ENCODE measurements at regions not wholly inside any gene's neighbourhood (a gene's known extent, or its start where the extent isn't known, plus 50 kb on each side); places are given as distances from the start of the nearest gene placed in this dataset.

DNA sequence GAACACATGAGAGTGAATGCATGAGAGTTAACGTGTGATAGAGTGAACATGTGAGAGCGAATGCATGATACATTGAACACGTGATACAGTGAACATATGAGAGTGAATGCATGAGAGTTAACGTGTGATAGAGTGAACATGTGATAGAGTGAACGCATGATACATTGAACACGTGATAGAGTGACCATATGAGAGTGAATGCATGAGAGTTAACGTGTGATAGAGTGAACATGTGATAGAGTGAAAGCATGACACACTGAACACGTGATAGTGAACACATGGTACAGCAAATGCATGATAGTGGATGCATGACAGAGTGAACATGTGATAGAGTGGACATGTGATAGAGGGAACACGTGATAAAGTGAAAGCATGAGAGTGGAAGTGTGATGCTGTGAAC is 517.9 kb downstream of the EIPR1 start:
- no peaks in the 10 kb centered on the region for H3K36me3 ChIP-seq
- no peak overlapping the region for H3K27ac ChIP-seq
- TF ChIP-seq, protein P1, sequence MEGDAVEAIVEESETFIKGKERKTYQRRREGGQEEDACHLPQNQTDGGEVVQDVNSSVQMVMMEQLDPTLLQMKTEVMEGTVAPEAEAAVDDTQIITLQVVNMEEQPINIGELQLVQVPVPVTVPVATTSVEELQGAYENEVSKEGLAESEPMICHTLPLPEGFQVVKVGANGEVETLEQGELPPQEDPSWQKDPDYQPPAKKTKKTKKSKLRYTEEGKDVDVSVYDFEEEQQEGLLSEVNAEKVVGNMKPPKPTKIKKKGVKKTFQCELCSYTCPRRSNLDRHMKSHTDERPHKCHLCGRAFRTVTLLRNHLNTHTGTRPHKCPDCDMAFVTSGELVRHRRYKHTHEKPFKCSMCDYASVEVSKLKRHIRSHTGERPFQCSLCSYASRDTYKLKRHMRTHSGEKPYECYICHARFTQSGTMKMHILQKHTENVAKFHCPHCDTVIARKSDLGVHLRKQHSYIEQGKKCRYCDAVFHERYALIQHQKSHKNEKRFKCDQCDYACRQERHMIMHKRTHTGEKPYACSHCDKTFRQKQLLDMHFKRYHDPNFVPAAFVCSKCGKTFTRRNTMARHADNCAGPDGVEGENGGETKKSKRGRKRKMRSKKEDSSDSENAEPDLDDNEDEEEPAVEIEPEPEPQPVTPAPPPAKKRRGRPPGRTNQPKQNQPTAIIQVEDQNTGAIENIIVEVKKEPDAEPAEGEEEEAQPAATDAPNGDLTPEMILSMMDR (IDR thresholded peaks at IDR 0.05): no peak
- no peak for DNase-seq (ENCODE audit: low spot score)
- no peaks in the 10 kb centered on the region for H3K9me3 ChIP-seq
- H3K4me3 ChIP-seq: no peak overlapping the region
- no peak for ATAC-seq (ENCODE audit: insufficient number of reproducible peaks, low FRiP score, low read depth)
- no peaks in the 10 kb centered on the region for H3K4me1 ChIP-seq (ENCODE audit: control insufficient read depth in 1 of 2, low read depth in 2 of 2)
- H3K27me3 ChIP-seq (replicated peaks; ENCODE audit: insufficient read depth): no peaks in the 10 kb centered on the region

DNA sequence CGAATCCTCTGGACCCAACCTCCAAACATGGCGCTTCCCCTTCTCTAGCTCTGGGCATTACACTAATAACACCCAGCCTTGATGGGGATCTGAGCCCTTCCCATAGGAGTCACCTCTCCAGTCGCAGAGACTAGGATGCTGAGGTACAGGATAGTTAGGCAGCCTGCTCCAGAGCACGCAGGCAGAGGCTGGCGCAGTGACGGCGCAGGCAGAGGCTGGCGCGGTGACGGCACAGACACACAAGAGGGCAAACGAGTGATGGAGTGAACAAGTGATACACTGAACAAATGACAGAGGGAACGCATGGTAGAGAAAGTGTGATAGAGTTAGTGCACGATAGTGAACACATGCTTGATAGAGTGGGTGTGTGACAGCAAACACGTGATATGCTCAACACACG is 518.5 kb downstream of the EIPR1 start:
- Histone ChIP-seq H3K27me3 (replicated peaks; ENCODE audit: insufficient read depth) (no peaks in the 10 kb centered on the region), H3K36me3 (no peaks in the 10 kb centered on the region), H3K27ac (no peak overlapping the region), H3K9me3 (no peaks in the 10 kb centered on the region), H3K4me3 (no peak overlapping the region), H3K4me1 (ENCODE audit: control insufficient read depth in 1 of 2, low read depth in 2 of 2) (no peaks in the 10 kb centered on the region)
- TF ChIP-seq, protein P1 (IDR thresholded peaks at IDR 0.05): no peak
- ATAC-seq (ENCODE audit: insufficient number of reproducible peaks, low FRiP score, low read depth) (no peak), DNase-seq (ENCODE audit: low spot score) (no peak)

GRCh38 chr2:2856723-2857415 is 520.7 kb downstream of the EIPR1 start:
- ATAC-seq (ENCODE audit: insufficient number of reproducible peaks, low FRiP score, low read depth) (no peak), DNase-seq (ENCODE audit: low spot score) (no peak)
- Histone ChIP-seq H3K27ac (no peak overlapping the region), H3K4me1 (ENCODE audit: control insufficient read depth in 1 of 2, low read depth in 2 of 2) (no peaks in the 10 kb centered on the region), H3K4me3 (no peak overlapping the region), H3K36me3 (no peaks in the 10 kb centered on the region), H3K27me3 (replicated peaks; ENCODE audit: insufficient read depth) (no peaks in the 10 kb centered on the region), H3K9me3 (no peaks in the 10 kb centered on the region)
- TF ChIP-seq, protein P1 (IDR thresholded peaks at IDR 0.05): no peak

- H3K36me3 ChIP-seq: no peaks in the 10 kb centered on the region
- H3K4me3 ChIP-seq: no peak overlapping the region
- DNase-seq (ENCODE audit: low spot score): no peak
- TF ChIP-seq, protein P1 (IDR thresholded peaks at IDR 0.05): no peak
- H3K4me1 ChIP-seq (ENCODE audit: control insufficient read depth in 1 of 2, low read depth in 2 of 2): no peaks in the 10 kb centered on the region
- no peak for ATAC-seq (ENCODE audit: insufficient number of reproducible peaks, low FRiP score, low read depth)
- no peak overlapping the region for H3K27ac ChIP-seq
- no peaks in the 10 kb centered on the region for H3K9me3 ChIP-seq
- H3K27me3 ChIP-seq (replicated peaks; ENCODE audit: insufficient read depth): no peaks in the 10 kb centered on the region
These were observed 522.3 kb downstream of the EIPR1 start for GRCh38 chr2:2855297-2855696.

DNA sequence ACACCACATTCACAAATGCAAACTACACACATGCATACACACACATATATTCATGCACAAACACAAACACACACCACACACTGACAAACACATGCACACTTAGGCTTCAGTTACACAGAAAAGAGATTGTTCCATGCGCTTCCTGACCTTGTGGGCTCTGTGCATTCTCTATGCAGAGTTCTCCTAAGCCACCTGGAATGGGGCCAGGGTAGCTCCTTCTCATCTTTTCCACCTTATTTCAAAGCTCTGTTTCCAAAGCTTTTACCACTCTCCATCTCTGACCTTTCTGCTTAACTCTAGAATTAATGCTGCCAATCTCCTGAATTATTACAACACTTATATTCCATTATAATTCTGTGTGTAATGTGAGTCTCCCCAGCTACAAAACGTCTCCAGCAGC is 522.3 kb upstream of the MYT1L start:
- no peak overlapping the region for H3K27ac ChIP-seq
- H3K36me3 ChIP-seq: no peaks in the 10 kb centered on the region
- no peak for DNase-seq (ENCODE audit: low spot score)
- TF ChIP-seq, protein P1 (IDR thresholded peaks at IDR 0.05): no peak
- ATAC-seq (ENCODE audit: insufficient number of reproducible peaks, low FRiP score, low read depth): no peak
- H3K27me3 ChIP-seq (replicated peaks; ENCODE audit: insufficient read depth): no peaks in the 10 kb centered on the region
- no peaks in the 10 kb centered on the region for H3K9me3 ChIP-seq
- H3K4me3 ChIP-seq: no peak overlapping the region
- H3K4me1 ChIP-seq (ENCODE audit: control insufficient read depth in 1 of 2, low read depth in 2 of 2): no peaks in the 10 kb centered on the region
